BE2C (cell line): ENCODE measurements at regions not wholly inside any gene's neighbourhood (a gene's known extent, or its start where the extent isn't known, plus 50 kb on each side); places are given as distances from the start of the nearest gene placed in this dataset.

Source experiments
- DNase-seq: peaks from one replicate; pipeline ENCODE4 v3.0.0-alpha.2; 2020
- H3K27me3 ChIP-seq: fragments of 250-450 bp; sonication (Bioruptor Pico); 2 replicates; pipeline ENCODE4 v1.5.1; 2020; ENCODE audit warnings: mild to moderate bottlenecking
- H3K36me3 ChIP-seq: fragments of 250-450 bp; sonication (Bioruptor Pico); 2 replicates; pipeline ENCODE4 v1.5.1; 2020; ENCODE audit warnings: mild to moderate bottlenecking
- H3K4me1 ChIP-seq: fragments of 250-450 bp; sonication (Bioruptor Pico); 2 replicates; pipeline ENCODE4 v1.5.1; 2020
- H3K4me3 ChIP-seq: 2 replicates; pipeline ENCODE4 v1.5.1; 2011; ENCODE audit warnings: low read depth, low read length
- H3K9me3 ChIP-seq: fragments of 250-450 bp; sonication (Bioruptor Pico); 2 replicates; pipeline ENCODE4 v1.5.1; 2020
- CTCF ChIP-seq: IDR thresholded peaks from 2 replicates; pipeline ENCODE4 v1.5.1; 2012; ENCODE audit warnings: mild to moderate bottlenecking, low read depth, low read length

- Histone ChIP-seq H3K4me3 (no peak overlapping the region), H3K36me3 (no peaks in the 10 kb centered on the region), H3K27me3 (no peaks in the 10 kb centered on the region), H3K4me1 (no peaks in the 10 kb centered on the region), H3K9me3 (no peaks in the 10 kb centered on the region)
- no peak for TF ChIP-seq CTCF
- no peak for DNase-seq
Observed at GRCh38 chr10:81704596-81704995, 170.4 kb upstream of the NRG3 start.

GRCh38 chr10:81708416-81708815, 166.6 kb upstream of the NRG3 start:
- H3K36me3 ChIP-seq = no peaks in the 10 kb centered on the region
- no peak for TF ChIP-seq CTCF
- DNase-seq = no peak
- no peaks in the 10 kb centered on the region for H3K4me1 ChIP-seq
- H3K27me3 ChIP-seq = no peaks in the 10 kb centered on the region
- H3K9me3 ChIP-seq = no peaks in the 10 kb centered on the region
- no peak overlapping the region for H3K4me3 ChIP-seq

- TF ChIP-seq CTCF = no peak
- no peaks in the 10 kb centered on the region for H3K27me3 ChIP-seq
Observed at GRCh38 chr10:81708929-81709328, 166.1 kb upstream of the NRG3 start.

GRCh38 chr10:81722399-81722798, 152.6 kb upstream of the NRG3 start:
- TF ChIP-seq CTCF = no peak
- H3K9me3 ChIP-seq = no peaks in the 10 kb centered on the region

More at GRCh38 chr10:81708929-81709328, 166.1 kb upstream of the NRG3 start:
- Histone ChIP-seq H3K9me3 (no peaks in the 10 kb centered on the region), H3K36me3 (no peaks in the 10 kb centered on the region), H3K4me1 (no peaks in the 10 kb centered on the region), H3K4me3 (no peak overlapping the region)
- DNase-seq = no peak

GRCh38 chr10:81724431-81724830, 150.6 kb upstream of the NRG3 start:
- H3K4me3 ChIP-seq = no peak overlapping the region
- no peak for DNase-seq
- no peaks in the 10 kb centered on the region for H3K4me1 ChIP-seq

More at GRCh38 chr10:81722399-81722798, 152.6 kb upstream of the NRG3 start:
- Histone ChIP-seq H3K36me3 (no peaks in the 10 kb centered on the region), H3K4me3 (no peak overlapping the region), H3K4me1 (no peaks in the 10 kb centered on the region), H3K27me3 (no peaks in the 10 kb centered on the region)
- DNase-seq = no peak

GRCh38 chr10:81725851-81726250, 149.1 kb upstream of the NRG3 start:
- H3K9me3 ChIP-seq = no peaks in the 10 kb centered on the region
- H3K4me1 ChIP-seq = no peaks in the 10 kb centered on the region
- no peaks in the 10 kb centered on the region for H3K27me3 ChIP-seq
- no peak overlapping the region for H3K4me3 ChIP-seq
- H3K36me3 ChIP-seq = no peaks in the 10 kb centered on the region
- TF ChIP-seq CTCF = no peak
- DNase-seq = no peak

More at GRCh38 chr10:81724431-81724830, 150.6 kb upstream of the NRG3 start:
- H3K27me3 ChIP-seq = no peaks in the 10 kb centered on the region
- TF ChIP-seq CTCF = no peak
- no peaks in the 10 kb centered on the region for H3K9me3 ChIP-seq
- no peaks in the 10 kb centered on the region for H3K36me3 ChIP-seq
